Activated naive CD4-positive, alpha-beta T cell treated with anti-CD3 and anti-CD28 coated beads, Interleukin-2, amount 10 ng/mL, durations not matched to agents 7 days and 5 days (primary cell): ENCODE measurements at regions not wholly inside any gene's neighbourhood (a gene's known extent, or its start where the extent isn't known, plus 50 kb on each side); places are given as distances from the start of the nearest gene placed in this dataset.

Experiments
- CTCF ChIA-PET: fragments of 350-600 bp; sonication (Branson Sonifier 250); formaldehyde crosslinking; loops from one replicate; lab custom pipeline; 2021; ENCODE audit warnings: antibody characterized with exemption; lab: Charles Lee
- DNase-seq: peaks from one replicate; pipeline ENCODE4 v3.0.0-alpha.2; 2020
- H3K27ac Mint-ChIP-seq: one replicate; pipeline ENCODE4 v1.8.0; 2021; ENCODE audit warnings: mild to moderate bottlenecking, moderate library complexity, mixed read lengths
- H3K27me3 Mint-ChIP-seq: one replicate; pipeline ENCODE4 v1.8.0; 2021; ENCODE audit warnings: mild to moderate bottlenecking, mixed read lengths
- H3K36me3 Mint-ChIP-seq: one replicate; pipeline ENCODE4 v1.8.0; 2021; ENCODE audit warnings: mixed read lengths
- H3K4me1 Mint-ChIP-seq: one replicate; pipeline ENCODE4 v1.8.0; 2021; ENCODE audit warnings: mixed read lengths
- H3K4me3 Mint-ChIP-seq: one replicate; pipeline ENCODE4 v1.8.0; 2021; ENCODE audit warnings: mild to moderate bottlenecking, moderate library complexity, mixed read lengths
- H3K9me3 Mint-ChIP-seq: one replicate; pipeline ENCODE4 v1.8.0; 2021; ENCODE audit warnings: mixed read lengths

DNA sequence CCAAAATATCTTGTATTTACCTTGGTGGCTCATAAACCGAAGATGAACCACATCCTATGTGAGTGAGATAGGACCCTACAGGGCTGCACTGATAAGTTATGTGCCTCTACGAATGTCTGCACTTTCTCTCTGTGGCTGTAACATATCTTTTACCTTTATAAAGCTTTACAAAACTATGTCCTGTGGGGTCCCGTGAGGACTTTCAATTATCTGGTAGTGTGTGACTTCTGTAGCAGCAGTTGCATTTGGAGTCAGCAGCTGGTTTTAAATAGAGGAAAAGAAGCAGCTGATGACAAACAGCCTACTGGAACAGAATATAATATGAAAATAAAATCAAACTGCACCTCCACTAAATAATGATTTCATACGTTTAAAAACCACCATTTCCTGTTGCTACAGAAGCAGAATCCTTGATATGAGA is 222.4 kb upstream of the GNAI1 start:
- Mint-ChIP-seq H3K4me3 (peak overlapping the region; percentile 52), H3K27ac (peak overlapping the region; percentile 92), H3K27me3 (no peaks in the 10 kb centered on the region), H3K4me1 (peaks cover 79% of the 10 kb centered on the region), H3K9me3 (peaks cover 8% of the 10 kb centered on the region), H3K36me3 (peaks cover 6% of the 10 kb centered on the region)
- CTCF ChIA-PET, result no interaction called here
- peak; percentile 22 for DNase-seq

DNA sequence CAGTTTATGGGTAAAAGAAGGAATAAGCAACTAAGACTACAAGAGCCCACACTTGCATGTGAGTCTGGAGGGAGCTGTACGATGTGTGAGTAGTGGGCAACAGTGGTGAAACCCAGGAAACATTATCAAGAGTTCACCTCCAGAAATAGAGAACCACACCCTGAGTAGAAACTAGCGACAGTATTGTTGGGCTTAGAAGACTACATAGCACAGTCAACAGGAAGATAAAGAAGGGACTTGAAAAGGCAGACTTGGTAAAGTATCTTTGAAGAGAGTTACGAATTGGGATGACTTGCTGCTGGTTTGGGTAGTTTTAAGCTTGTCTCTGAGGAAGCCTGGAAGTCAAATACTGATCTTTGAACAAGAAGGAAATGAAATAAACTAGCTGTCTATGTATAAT is 223.2 kb upstream of the GNAI1 start:
- Mint-ChIP-seq H3K36me3 (peaks cover 4% of the 10 kb centered on the region), H3K4me1 (peaks cover 71% of the 10 kb centered on the region), H3K4me3 (peak overlapping the region; percentile 52), H3K27me3 (no peaks in the 10 kb centered on the region), H3K9me3 (peaks cover 6% of the 10 kb centered on the region), H3K27ac (peak overlapping the region; percentile 92)
- no peak for DNase-seq
- CTCF ChIA-PET, result interaction anchor here (0.6 kb wide), 1 partner anchor 422 kb away, joined by 3 read pairs; no protein-coding TSS in a partner anchor

DNA sequence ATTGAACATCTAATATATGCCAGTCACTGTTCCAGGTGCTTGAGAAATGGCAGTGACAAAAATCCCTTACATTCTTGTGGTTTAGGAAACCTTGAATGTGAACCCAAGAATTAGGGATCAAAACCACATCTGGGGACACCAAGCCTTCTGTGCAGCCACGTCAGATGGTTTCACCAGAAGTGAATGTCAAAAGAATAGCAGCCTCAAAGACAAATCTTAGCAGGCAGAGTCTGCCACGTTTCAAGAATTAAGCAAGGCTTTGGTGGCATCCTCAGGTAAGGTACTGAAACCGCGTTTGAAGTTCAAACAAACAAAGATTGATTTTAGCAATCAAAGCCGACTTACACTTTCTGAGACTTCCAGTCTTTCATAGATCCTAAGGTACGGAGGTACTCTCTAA is 225.5 kb upstream of the GNAI1 start:
- Mint-ChIP-seq H3K4me1 (peaks cover 51% of the 10 kb centered on the region), H3K27me3 (no peaks in the 10 kb centered on the region), H3K4me3 (no peak overlapping the region), H3K9me3 (no peaks in the 10 kb centered on the region), H3K27ac (no peak overlapping the region), H3K36me3 (no peaks in the 10 kb centered on the region)
- CTCF ChIA-PET, result no interaction called here
- peak; percentile 42 for DNase-seq

DNA sequence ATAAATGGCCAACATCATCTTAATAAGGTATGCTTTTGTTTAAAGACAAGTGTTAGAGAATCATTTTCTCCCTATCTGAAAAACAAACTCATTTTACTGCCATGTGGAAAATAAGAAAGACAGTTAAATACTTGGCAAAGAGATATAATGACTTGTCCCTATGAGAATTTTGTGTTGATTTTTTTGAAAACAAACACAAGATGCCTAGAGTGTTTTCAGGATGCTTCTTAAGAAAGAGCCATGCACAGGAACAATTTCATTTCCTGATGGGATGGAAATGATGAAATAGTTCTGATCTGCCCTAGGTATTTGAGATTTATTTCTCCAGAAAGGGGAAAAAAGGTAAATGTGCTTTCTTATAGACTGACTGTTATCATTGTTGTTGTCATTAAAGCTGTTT is 237.5 kb upstream of the GNAI1 start:
- Mint-ChIP-seq H3K36me3 (no peaks in the 10 kb centered on the region), H3K4me1 (no peaks in the 10 kb centered on the region), H3K27me3 (no peaks in the 10 kb centered on the region), H3K9me3 (no peaks in the 10 kb centered on the region), H3K27ac (no peak overlapping the region), H3K4me3 (no peak overlapping the region)
- no peak for DNase-seq
- CTCF ChIA-PET, result no interaction called here

DNA sequence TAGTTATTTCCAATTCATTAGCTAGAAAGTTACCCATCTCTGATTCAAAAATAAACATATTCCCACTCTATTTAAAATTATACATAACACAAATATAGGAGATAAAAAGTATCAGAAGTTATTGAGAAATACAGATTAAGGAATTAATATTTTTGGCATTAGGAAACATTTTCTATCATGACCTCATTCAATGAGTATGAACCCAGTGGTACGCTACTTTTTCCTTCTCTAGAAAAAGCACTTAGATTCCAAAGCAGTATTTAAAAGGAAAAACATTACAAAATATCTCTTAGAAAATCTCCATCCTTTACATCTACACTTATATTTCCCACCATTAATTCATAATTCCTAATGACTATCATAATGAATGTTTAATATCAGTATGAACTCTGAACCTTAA is 240.6 kb upstream of the GNAI1 start:
- no peak for DNase-seq
- Mint-ChIP-seq H3K36me3 (no peaks in the 10 kb centered on the region), H3K9me3 (no peaks in the 10 kb centered on the region), H3K27me3 (peaks cover 5% of the 10 kb centered on the region), H3K4me3 (no peak overlapping the region), H3K4me1 (no peaks in the 10 kb centered on the region), H3K27ac (no peak overlapping the region)
- CTCF ChIA-PET, result no interaction called here

DNA sequence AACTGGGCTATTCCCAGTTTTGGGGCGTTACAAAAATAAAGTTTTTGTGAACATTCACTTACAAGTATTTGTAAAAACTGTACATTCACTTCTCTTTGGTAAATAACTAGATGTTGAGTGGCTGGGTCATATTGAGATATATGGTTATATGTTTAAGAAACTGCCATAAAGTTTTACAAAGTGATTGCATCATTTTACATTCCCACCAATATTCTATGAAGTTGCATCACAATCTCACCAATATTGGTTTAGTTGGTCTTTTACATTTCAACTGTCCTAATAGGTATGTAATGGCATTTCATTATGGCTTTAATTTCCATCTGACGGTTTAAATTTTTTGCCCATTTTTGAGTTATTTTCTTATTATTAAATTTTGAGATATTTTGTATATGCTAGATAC is 251.7 kb upstream of the GNAI1 start:
- Mint-ChIP-seq H3K27me3 (no peaks in the 10 kb centered on the region), H3K9me3 (no peaks in the 10 kb centered on the region), H3K4me1 (no peaks in the 10 kb centered on the region), H3K36me3 (no peaks in the 10 kb centered on the region), H3K4me3 (no peak overlapping the region), H3K27ac (no peak overlapping the region)
- CTCF ChIA-PET, result no interaction called here
- DNase-seq, result no peak

DNA sequence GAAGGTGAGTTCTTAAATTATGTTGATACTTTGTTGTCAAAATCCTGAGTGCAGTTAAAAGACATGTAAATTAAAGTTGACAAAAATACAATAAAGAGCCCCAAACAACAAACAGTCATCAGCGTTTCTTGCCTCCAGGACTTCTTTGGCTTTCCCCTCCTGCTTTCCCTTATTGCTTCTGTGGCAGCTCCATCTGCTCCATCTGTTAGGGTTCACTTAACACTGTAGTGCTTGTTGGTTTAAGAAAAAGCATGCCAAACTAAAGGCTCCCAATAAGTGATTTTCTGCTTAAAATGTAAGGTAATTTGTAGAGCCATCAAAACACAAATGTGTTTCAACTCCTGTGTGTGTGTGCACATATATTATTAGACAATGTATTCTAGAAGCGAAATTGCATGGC is 254.3 kb upstream of the GNAI1 start:
- no peaks in the 10 kb centered on the region for H3K4me1 Mint-ChIP-seq
- DNase-seq, result no peak
- no peaks in the 10 kb centered on the region for H3K9me3 Mint-ChIP-seq
- H3K27me3 Mint-ChIP-seq, result no peaks in the 10 kb centered on the region
- CTCF ChIA-PET, result no interaction called here
- no peak overlapping the region for H3K27ac Mint-ChIP-seq
- no peak overlapping the region for H3K4me3 Mint-ChIP-seq
- H3K36me3 Mint-ChIP-seq, result no peaks in the 10 kb centered on the region

DNA sequence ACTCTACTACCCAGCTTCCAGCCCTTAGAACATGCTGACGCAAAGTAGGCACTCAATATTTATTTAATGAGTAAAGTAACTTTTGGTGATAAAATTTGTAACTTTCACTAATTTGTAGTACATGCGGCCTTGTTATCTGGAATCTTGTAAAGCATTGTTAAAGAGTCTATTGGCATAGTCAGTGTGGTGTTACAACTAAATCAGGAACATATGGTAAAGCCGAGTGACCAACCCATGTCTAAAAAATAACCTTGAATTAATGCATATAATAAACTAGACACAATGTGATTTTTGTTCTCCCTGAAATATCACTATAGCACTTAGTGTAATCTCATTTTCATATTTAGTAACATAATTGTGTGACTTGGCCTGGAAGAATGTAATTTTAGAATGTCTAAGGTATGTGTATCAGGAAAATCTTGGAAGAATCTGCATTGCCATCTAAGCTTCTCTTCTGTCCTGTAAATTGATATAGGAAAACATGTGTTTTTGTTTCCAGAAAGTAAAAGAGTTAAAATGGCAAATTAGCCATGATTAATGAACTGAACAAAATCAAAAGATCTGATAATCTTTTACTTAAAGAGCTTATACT is 256.7 kb upstream of the GNAI1 start:
- no peak for DNase-seq
- no peak overlapping the region for H3K4me3 Mint-ChIP-seq
- H3K27ac Mint-ChIP-seq, result no peak overlapping the region

DNA sequence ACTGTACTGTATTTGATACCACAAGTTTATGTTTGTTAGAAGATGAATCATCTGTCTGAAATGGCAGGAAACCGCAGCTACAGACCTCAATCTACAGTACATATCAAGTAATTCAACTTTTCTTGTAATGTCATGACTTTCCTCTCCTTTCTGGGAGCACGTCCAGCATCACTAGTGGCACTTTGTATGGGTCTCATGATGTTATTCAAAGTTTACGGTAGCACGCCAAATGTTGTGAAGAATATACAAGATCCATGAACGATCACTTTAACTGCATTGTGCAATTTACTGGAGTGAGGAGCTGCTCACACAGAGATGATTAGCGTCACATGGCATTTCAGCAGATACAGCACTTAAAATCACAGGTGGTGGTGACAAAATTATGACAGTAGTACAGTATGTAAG is 257.8 kb upstream of the GNAI1 start:
- CTCF ChIA-PET, result no interaction called here
- DNase-seq, result no peak
- H3K4me1 Mint-ChIP-seq, result no peaks in the 10 kb centered on the region
- H3K27me3 Mint-ChIP-seq, result no peaks in the 10 kb centered on the region
- no peak overlapping the region for H3K27ac Mint-ChIP-seq
- H3K36me3 Mint-ChIP-seq, result no peaks in the 10 kb centered on the region
- H3K9me3 Mint-ChIP-seq, result no peaks in the 10 kb centered on the region
- H3K4me3 Mint-ChIP-seq, result no peak overlapping the region

More for the DNA sequence above, 256.7 kb upstream of the GNAI1 start:
- Mint-ChIP-seq H3K9me3 (no peaks in the 10 kb centered on the region), H3K4me1 (no peaks in the 10 kb centered on the region), H3K36me3 (no peaks in the 10 kb centered on the region), H3K27me3 (no peaks in the 10 kb centered on the region)
- CTCF ChIA-PET, result no interaction called here

DNA sequence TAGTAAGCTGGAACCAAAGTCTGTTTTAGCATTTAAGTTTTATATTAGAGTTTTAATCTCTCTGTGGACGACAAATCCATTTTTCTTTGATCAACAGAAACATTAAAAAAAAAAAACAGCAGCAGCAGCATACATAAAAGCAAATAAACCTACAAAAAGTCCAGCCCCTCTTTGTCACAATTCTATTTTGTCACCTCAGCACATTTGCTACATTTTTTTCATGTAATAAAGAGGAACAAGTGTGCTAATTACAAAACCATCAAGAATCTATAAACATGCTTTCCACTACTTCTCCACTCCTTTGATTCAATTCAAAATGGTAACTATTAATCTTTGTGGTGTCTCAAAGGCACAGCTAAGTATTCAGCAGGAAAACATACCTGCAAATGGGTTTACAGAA is 259.8 kb upstream of the GNAI1 start:
- Mint-ChIP-seq H3K4me3 (no peak overlapping the region), H3K27me3 (no peaks in the 10 kb centered on the region), H3K9me3 (no peaks in the 10 kb centered on the region), H3K4me1 (no peaks in the 10 kb centered on the region), H3K27ac (no peak overlapping the region), H3K36me3 (no peaks in the 10 kb centered on the region)
- no peak for DNase-seq
- CTCF ChIA-PET, result no interaction called here

DNA sequence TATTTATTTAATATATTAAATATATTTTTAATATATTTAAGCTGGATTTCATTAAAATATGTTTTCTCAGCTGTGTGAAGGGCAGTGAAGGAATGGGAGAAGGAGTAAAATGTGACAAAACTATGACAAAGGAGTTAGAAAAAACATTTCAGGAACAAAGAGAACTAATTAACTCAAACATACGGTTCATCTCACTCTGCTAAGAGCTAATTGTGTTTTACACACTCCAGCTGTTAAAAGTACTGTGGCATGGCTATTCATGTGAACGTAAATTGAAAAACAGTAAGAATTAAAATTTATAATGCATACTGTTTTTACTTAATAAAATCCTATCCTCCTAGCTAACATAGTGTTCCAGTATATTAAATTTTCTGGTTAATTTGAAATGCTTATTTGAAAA is 262.5 kb upstream of the GNAI1 start:
- H3K27me3 Mint-ChIP-seq, result no peaks in the 10 kb centered on the region
- H3K27ac Mint-ChIP-seq, result no peak overlapping the region
- no peak for DNase-seq
- CTCF ChIA-PET, result interaction anchor here (0.5 to 0.7 kb wide), 2 partner anchors 64 to 826 kb away, joined by 3 to 4 read pairs; no protein-coding TSS in a partner anchor
- no peak overlapping the region for H3K4me3 Mint-ChIP-seq
- no peaks in the 10 kb centered on the region for H3K4me1 Mint-ChIP-seq
- H3K9me3 Mint-ChIP-seq, result no peaks in the 10 kb centered on the region
- H3K36me3 Mint-ChIP-seq, result no peaks in the 10 kb centered on the region

DNA sequence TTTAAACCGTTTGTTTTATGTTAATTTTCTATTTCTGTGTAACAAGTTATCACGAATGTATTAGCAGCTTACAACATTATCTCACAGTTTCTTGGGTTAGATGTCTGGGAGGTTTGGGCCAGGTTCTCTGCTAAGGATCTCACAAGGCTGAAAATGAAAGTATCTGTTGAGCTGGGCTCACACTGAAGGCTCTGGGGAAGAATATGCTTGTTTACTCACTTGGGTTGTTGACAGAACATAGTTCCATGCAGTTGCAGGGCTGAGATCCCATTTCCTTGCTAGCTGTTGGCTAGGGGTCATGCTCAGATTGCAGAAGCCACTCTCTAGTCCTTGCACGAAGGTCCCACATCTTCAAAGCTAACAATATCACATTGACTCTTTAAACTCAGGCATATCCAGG is 266.6 kb upstream of the GNAI1 start:
- Mint-ChIP-seq H3K27me3 (no peaks in the 10 kb centered on the region), H3K4me3 (no peak overlapping the region), H3K27ac (no peak overlapping the region), H3K9me3 (peaks cover 4% of the 10 kb centered on the region), H3K4me1 (no peaks in the 10 kb centered on the region), H3K36me3 (no peaks in the 10 kb centered on the region)
- CTCF ChIA-PET, result no interaction called here
- DNase-seq, result no peak

DNA sequence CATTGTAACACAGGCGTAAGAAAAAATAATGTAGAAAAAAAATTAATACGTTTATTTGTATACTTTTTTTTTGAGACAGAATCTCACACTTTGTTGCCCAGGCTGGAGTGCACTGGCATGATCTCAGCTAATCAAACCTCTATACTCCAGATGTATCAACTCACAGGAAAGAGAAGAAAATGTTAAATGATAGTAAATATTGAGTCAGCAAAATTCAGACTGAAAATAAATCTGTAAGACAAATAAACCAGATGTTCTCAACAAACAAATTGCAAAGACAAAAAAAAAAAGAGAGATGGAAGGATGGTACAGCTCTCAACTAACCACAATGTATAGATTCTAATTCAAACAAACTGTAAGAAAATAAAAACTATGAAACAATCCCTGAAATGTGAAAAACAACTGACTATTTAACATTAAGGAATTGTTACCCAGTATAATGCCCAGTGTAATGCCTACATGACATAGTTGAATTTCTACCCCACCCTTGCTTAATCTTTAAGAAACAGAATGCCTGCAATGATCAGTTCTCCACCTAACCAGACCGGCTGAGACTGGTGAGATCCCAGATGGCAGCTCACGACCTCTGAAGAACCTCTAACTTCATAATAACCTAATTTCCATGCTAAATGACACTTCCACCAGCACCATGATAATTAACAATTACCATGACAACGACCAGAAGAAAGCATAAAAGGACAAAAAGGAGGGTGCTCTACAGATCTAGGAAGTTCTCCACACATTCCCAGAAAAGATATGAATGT is 272.0 kb upstream of the GNAI1 start:
- CTCF ChIA-PET, result no interaction called here
- Mint-ChIP-seq H3K9me3 (peaks cover 4% of the 10 kb centered on the region), H3K4me1 (no peaks in the 10 kb centered on the region), H3K36me3 (no peaks in the 10 kb centered on the region), H3K4me3 (no peak overlapping the region), H3K27ac (no peak overlapping the region), H3K27me3 (no peaks in the 10 kb centered on the region)
- no peak for DNase-seq

DNA sequence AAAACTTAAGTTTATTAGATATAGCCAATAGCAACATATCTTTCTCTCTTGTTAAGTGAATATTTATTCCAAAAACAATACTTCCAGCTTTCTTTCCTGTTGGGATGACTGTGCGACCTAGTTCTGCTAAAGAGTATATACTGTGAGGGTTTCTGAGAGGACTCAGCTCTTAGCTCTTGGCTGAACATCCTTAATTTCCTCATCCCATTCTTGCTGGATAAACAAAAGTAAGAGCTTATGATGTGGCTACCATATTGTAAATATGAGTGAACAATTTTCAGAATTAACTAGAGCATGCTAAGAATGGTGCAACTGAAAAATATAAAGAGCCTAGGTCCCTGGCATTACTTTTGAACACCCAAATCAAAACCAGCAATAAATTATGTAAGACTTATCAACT is 279.5 kb upstream of the GNAI1 start:
- CTCF ChIA-PET, result no interaction called here
- no peaks in the 10 kb centered on the region for H3K27me3 Mint-ChIP-seq
- no peaks in the 10 kb centered on the region for H3K36me3 Mint-ChIP-seq
- H3K4me1 Mint-ChIP-seq, result no peaks in the 10 kb centered on the region
- no peak overlapping the region for H3K4me3 Mint-ChIP-seq
- no peak for DNase-seq
- no peaks in the 10 kb centered on the region for H3K9me3 Mint-ChIP-seq
- H3K27ac Mint-ChIP-seq, result no peak overlapping the region

DNA sequence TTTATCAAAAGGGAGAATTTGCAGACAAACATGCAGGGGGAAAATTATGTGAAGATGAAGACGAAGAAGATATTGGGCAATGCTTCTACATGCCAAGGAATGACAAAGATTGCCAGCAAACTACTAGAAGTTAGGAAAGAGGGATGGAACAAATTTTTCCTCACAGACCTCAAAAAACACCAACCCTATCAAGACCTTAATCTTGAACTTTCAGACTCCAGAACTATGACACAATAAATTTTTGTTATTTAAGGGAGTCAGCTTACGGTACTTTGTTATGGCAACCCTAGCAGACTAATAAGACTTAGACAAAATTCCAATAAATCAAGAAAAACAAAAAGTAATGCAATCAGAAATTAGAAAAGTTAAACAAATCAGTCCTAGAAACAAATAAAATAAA is 280.0 kb upstream of the GNAI1 start:
- H3K4me3 Mint-ChIP-seq, result no peak overlapping the region
- CTCF ChIA-PET, result no interaction called here
- H3K27ac Mint-ChIP-seq, result no peak overlapping the region
- H3K36me3 Mint-ChIP-seq, result no peaks in the 10 kb centered on the region
- H3K27me3 Mint-ChIP-seq, result no peaks in the 10 kb centered on the region
- H3K4me1 Mint-ChIP-seq, result no peaks in the 10 kb centered on the region
- no peak for DNase-seq
- no peaks in the 10 kb centered on the region for H3K9me3 Mint-ChIP-seq
